ENCODE measurements at regions not wholly inside any gene's neighbourhood (a gene's known extent, or its start where the extent isn't known, plus 50 kb on each side); places are given as distances from the start of the nearest gene placed in this dataset.

DNA sequence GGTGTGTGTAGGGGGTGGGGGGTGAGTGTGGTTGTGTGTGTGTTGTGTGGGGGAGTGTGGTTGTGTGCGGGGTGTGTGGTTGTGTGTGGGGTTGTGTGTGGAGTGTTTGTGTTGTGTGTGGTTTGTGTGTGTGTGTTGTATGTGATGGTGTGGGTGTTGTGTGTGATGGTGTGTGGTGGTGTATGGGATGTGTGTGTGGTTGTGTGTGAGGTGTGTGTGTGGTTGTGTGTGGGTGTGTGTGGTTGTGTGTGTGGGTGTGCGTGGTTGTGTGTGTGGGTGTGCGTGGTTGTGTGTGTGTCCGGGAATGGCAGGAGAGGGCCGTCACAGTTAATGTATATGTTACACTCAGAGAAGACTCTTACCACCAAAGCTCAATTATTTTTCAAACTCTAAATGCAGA is 79.8 kb downstream of the TBXT start:
- no peak overlapping the region for H3K4me3 ChIP-seq (ENCODE audit: low read length)
- DNase-seq (ENCODE audit: low read depth): no peak
- TF ChIP-seq, protein P1, sequence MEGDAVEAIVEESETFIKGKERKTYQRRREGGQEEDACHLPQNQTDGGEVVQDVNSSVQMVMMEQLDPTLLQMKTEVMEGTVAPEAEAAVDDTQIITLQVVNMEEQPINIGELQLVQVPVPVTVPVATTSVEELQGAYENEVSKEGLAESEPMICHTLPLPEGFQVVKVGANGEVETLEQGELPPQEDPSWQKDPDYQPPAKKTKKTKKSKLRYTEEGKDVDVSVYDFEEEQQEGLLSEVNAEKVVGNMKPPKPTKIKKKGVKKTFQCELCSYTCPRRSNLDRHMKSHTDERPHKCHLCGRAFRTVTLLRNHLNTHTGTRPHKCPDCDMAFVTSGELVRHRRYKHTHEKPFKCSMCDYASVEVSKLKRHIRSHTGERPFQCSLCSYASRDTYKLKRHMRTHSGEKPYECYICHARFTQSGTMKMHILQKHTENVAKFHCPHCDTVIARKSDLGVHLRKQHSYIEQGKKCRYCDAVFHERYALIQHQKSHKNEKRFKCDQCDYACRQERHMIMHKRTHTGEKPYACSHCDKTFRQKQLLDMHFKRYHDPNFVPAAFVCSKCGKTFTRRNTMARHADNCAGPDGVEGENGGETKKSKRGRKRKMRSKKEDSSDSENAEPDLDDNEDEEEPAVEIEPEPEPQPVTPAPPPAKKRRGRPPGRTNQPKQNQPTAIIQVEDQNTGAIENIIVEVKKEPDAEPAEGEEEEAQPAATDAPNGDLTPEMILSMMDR (conservative IDR thresholded peaks at IDR 0.05; ENCODE audit: low read depth, low read length): no peak

DNA sequence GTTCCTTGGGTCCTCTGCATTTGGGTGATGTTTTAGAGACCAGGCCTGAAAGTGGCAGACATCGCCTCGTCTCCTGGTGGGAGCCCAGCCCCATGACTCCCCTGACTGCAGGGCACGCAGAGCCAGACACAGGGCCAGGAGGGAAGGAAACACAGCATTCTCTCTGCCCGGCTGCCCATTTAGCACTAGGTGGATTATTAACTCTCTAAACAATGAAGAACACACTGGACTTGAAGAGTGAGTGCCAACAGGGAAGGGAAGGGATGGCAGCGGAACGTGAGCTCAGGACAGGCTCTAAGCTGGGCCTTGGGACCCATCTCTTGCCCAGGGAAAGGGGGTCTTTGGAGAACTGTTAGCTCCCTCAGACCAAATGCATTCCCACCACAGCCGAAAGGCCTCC is 80.4 kb downstream of the TBXT start:
- no peak overlapping the region for H3K4me3 ChIP-seq (ENCODE audit: low read length)
- TF ChIP-seq, protein P1 (conservative IDR thresholded peaks at IDR 0.05; ENCODE audit: low read depth, low read length): no peak
- no peak for DNase-seq (ENCODE audit: low read depth)

DNA sequence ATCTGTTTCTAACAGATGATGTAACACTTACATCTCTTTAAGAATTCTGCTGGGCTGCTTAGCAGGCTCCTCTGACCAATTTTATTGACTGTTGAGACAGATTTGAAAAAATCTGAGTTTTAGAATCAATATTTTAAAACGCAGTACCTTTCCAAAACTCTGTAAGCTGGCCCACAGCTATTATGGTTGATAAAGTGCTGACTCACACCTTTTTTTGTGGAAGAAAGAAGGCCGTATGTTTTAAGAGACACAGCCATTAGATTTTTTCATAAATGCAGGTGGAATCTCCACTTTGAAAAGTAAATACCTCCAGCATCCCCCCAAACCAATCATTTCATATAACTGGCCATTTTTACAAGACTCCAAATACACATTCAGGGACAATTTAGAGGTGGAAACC is 82.2 kb downstream of the TBXT start:
- no peak overlapping the region for H3K4me3 ChIP-seq (ENCODE audit: low read length)
- DNase-seq (ENCODE audit: low read depth): no peak
- TF ChIP-seq, protein P1 (conservative IDR thresholded peaks at IDR 0.05; ENCODE audit: low read depth, low read length): no peak

DNA sequence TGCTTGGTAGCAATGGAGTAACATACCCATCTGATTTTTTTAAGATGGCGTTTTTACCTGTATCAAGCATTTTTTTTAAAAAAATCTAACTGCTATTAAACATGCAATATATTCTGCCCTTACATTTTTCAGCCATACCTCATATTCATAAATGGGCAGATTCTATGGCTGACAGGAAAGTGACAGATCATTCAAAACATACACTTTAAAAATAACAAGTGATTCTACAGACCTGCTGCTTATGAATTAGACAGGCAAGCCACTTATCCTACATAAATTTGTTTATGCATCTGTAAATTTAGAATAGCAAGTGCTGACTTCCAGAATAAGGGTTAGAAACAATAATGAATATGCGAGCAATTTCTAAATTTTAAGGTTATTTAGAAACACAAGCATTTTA is 82.7 kb downstream of the TBXT start:
- no peak for DNase-seq (ENCODE audit: low read depth)
- no peak overlapping the region for H3K4me3 ChIP-seq (ENCODE audit: low read length)
- TF ChIP-seq, protein P1 (conservative IDR thresholded peaks at IDR 0.05; ENCODE audit: low read depth, low read length): no peak

DNA sequence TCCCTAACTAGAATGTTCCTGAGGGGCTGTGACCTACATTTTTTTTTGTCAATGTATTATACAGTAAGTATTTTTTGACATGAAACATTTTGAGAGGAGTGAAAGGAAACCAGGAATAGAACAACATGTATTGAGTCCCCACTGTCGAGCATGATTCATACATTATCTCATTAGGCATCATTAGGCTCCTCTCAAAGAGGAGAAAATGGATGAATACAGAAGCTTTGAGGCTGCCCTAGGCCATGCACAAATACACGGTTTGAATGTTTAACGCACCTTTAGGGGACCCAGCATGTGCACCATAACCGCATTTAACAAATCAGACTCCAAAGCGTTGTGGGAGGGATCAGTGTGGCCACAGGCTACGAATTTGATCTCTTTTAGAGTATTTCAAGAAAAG is 87.8 kb downstream of the TBXT start:
- no peak overlapping the region for H3K4me3 ChIP-seq (ENCODE audit: low read length)
- no peak for DNase-seq (ENCODE audit: low read depth)
- TF ChIP-seq, protein P1 (conservative IDR thresholded peaks at IDR 0.05; ENCODE audit: low read depth, low read length): no peak

DNA sequence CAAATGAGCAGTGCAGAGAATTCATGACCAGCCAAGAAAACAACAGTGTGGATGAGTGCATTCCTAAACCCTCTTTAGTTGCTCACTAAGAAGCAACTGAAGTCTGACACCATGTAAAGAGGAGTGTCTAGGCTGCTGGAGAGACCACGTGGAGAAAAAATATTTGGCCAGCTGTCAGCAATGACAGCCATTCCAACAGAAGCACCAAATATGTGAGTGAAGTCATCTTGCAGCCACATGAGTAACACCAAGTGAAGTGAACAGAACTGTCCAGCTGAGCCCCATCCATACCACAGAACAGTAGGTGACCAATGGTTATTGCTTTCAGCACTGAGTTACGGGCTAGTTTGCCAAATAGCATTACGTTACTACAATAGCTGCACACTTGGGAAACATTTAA is 89.4 kb downstream of the TBXT start:
- DNase-seq (ENCODE audit: low read depth): no peak
- H3K4me3 ChIP-seq (ENCODE audit: low read length): no peak overlapping the region
- TF ChIP-seq, protein P1 (conservative IDR thresholded peaks at IDR 0.05; ENCODE audit: low read depth, low read length): no peak

DNA sequence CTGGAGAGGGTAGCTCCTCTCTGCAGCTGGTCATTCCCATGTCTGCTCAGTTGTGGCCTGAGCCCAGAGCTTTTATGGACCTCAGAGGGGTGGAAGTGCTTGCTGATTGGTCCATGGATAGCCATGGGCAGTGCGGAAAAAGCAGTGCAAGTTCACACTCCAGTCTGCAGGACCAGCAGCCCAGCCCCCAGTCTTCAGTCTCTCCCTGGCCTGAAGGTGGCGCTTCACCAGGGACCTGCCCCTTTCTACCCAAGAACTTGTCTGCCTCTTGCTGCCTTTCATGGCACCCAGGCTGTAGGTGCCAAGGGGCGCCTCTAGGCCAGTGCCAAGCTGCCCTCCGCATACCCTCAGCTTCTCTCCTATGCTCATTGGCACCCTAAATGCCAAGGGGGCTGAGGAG is 91.0 kb downstream of the TBXT start:
- H3K4me3 ChIP-seq (ENCODE audit: low read length): no peak overlapping the region
- DNase-seq (ENCODE audit: low read depth): no peak
- TF ChIP-seq, protein P1 (conservative IDR thresholded peaks at IDR 0.05; ENCODE audit: low read depth, low read length): no peak

Data from retinal pigment epithelial cell (primary cell).